ENCODE measurements at regions not wholly inside any gene's neighbourhood (a gene's known extent, or its start where the extent isn't known, plus 50 kb on each side); places are given as distances from the start of the nearest gene placed in this dataset.

- no peak for DNase-seq (ENCODE audit: low spot score in 2 of 2)
- intact Hi-C loops (cut with DNase I) = no loop called here
These were observed 134.1 kb upstream of the VRK1 start for GRCh38 chr14:96663076-96663475.

GRCh38 chr14:96663491-96664067 is 133.6 kb upstream of the VRK1 start:
- no peak for DNase-seq (ENCODE audit: low spot score in 2 of 2)
- Histone ChIP-seq H3K27ac (no peak overlapping the region), H3K27me3 (no peaks in the 10 kb centered on the region), H3K4me1 (no peaks in the 10 kb centered on the region), H3K4me3 (no peak overlapping the region), H3K36me3 (no peaks in the 10 kb centered on the region), H3K9me3 (no peaks in the 10 kb centered on the region)
- no peak for TF ChIP-seq CTCF (IDR thresholded peaks at IDR 0.05)
- intact Hi-C loops (cut with DNase I) = no loop called here

More at GRCh38 chr14:96663076-96663475, 134.1 kb upstream of the VRK1 start:
- Histone ChIP-seq H3K4me3 (no peak overlapping the region), H3K36me3 (no peaks in the 10 kb centered on the region), H3K9me3 (no peaks in the 10 kb centered on the region), H3K27me3 (no peaks in the 10 kb centered on the region), H3K27ac (no peak overlapping the region), H3K4me1 (no peaks in the 10 kb centered on the region)
- no peak for TF ChIP-seq CTCF (IDR thresholded peaks at IDR 0.05)

GRCh38 chr14:96666088-96666487 is 131.1 kb upstream of the VRK1 start:
- no peaks in the 10 kb centered on the region for H3K9me3 ChIP-seq
- TF ChIP-seq CTCF (IDR thresholded peaks at IDR 0.05) = no peak
- H3K27me3 ChIP-seq = no peaks in the 10 kb centered on the region
- no peak overlapping the region for H3K4me3 ChIP-seq
- H3K36me3 ChIP-seq = no peaks in the 10 kb centered on the region
- intact Hi-C loops (cut with DNase I) = no loop called here
- H3K4me1 ChIP-seq = no peaks in the 10 kb centered on the region
- DNase-seq (ENCODE audit: low spot score in 2 of 2) = no peak
- no peak overlapping the region for H3K27ac ChIP-seq

GRCh38 chr14:96670391-96670790 is 126.8 kb upstream of the VRK1 start:
- Histone ChIP-seq H3K27me3 (no peaks in the 10 kb centered on the region), H3K36me3 (no peaks in the 10 kb centered on the region), H3K9me3 (no peaks in the 10 kb centered on the region), H3K27ac (no peak overlapping the region), H3K4me3 (no peak overlapping the region), H3K4me1 (no peaks in the 10 kb centered on the region)
- no peak for TF ChIP-seq CTCF (IDR thresholded peaks at IDR 0.05)
- DNase-seq (ENCODE audit: low spot score in 2 of 2) = peak in 1 of 2 donors; percentile 22
- intact Hi-C loops (cut with DNase I) = no loop called here

- Histone ChIP-seq H3K9me3 (no peaks in the 10 kb centered on the region), H3K36me3 (no peaks in the 10 kb centered on the region), H3K4me1 (no peaks in the 10 kb centered on the region), H3K27me3 (no peaks in the 10 kb centered on the region), H3K4me3 (no peak overlapping the region), H3K27ac (no peak overlapping the region)
- TF ChIP-seq CTCF (IDR thresholded peaks at IDR 0.05) = no peak
- intact Hi-C loops (cut with DNase I) = no loop called here
- peak in 1 of 2 donors; percentile 22 for DNase-seq (ENCODE audit: low spot score in 2 of 2)
These were observed 126.0 kb upstream of the VRK1 start for GRCh38 chr14:96671218-96671617.

- H3K4me3 ChIP-seq = no peak overlapping the region
- no peak for TF ChIP-seq CTCF (IDR thresholded peaks at IDR 0.05)
- H3K9me3 ChIP-seq = no peaks in the 10 kb centered on the region
- H3K36me3 ChIP-seq = no peaks in the 10 kb centered on the region
- H3K27ac ChIP-seq = no peak overlapping the region
- no peaks in the 10 kb centered on the region for H3K27me3 ChIP-seq
- DNase-seq (ENCODE audit: low spot score in 2 of 2) = peak in 1 of 2 donors; percentile 18
- H3K4me1 ChIP-seq = no peaks in the 10 kb centered on the region
- intact Hi-C loops (cut with DNase I) = no loop called here
These were observed 123.5 kb upstream of the VRK1 start for GRCh38 chr14:96673706-96674105.

All from ascending aorta (tissue), 2 donors.